GM23338 (cell line): ENCODE measurements at regions not wholly inside any gene's neighbourhood (a gene's known extent, or its start where the extent isn't known, plus 50 kb on each side); places are given as distances from the start of the nearest gene placed in this dataset.

Source experiments
- ATAC-seq: fragments of 200-7000 bp; cut with Tn5 transposase; 3 replicates; pipeline ENCODE4 v1.9.1; 2020
- DNase-seq: peaks from one replicate; pipeline ENCODE4 v3.0.0-alpha.2; 2015; ENCODE audit warnings: low spot score
- H2AFZ ChIP-seq: fragments of 200-600 bp; sonication (generic); 2 replicates; pipeline ENCODE4 v1.8.0; 2016; ENCODE audit warnings: antibody characterized with exemption, mild to moderate bottlenecking, moderate library complexity
- H3F3A ChIP-seq: fragments of 200-600 bp; sonication (generic); replicated peaks from 2 replicates; pipeline ENCODE4 v1.8.0; 2017; ENCODE audit warnings: antibody characterized with exemption, mixed run types, low read depth
- H3K27ac ChIP-seq: fragments of 200-600 bp; sonication (generic); 2 replicates; pipeline ENCODE4 v1.6.1; 2016; ENCODE audit warnings: low read depth
- H3K27me3 ChIP-seq: fragments of 200-600 bp; sonication (generic); 2 replicates; pipeline ENCODE4 v1.8.0; 2016; ENCODE audit warnings: mild to moderate bottlenecking, mixed run types, moderate library complexity; ENCODE audit not compliant: insufficient read depth
- H3K36me3 ChIP-seq: fragments of 200-600 bp; sonication (generic); 2 replicates; pipeline ENCODE4 v1.8.0; 2016; ENCODE audit warnings: mild to moderate bottlenecking; ENCODE audit not compliant: insufficient read depth
- H3K4me1 ChIP-seq: fragments of 200-600 bp; sonication (generic); 2 replicates; pipeline ENCODE4 v1.8.0; 2016; ENCODE audit warnings: mild to moderate bottlenecking, moderate library complexity; ENCODE audit not compliant: insufficient read depth
- H3K4me2 ChIP-seq: fragments of 200-600 bp; sonication (generic); 2 replicates; pipeline ENCODE4 v1.7.1; 2017; ENCODE audit warnings: mixed run types
- H3K4me3 ChIP-seq: fragments of 200-600 bp; sonication (generic); 2 replicates; pipeline ENCODE4 v1.6.1; 2016; ENCODE audit warnings: mixed run types
- H3K79me2 ChIP-seq: fragments of 200-600 bp; sonication (generic); replicated peaks from 2 replicates; pipeline ENCODE4 v1.8.0; 2017; ENCODE audit warnings: mild to moderate bottlenecking; ENCODE audit not compliant: insufficient read depth
- H3K9me2 ChIP-seq: fragments of 200-600 bp; sonication (generic); 2 replicates; pipeline ENCODE4 v1.8.0; 2017; ENCODE audit not compliant: insufficient read depth
- H4K20me1 ChIP-seq: fragments of 200-600 bp; sonication (generic); replicated peaks from 2 replicates; pipeline ENCODE4 v1.8.0; 2017; ENCODE audit warnings: mild to moderate bottlenecking; ENCODE audit not compliant: insufficient read depth
- H3K27ac Mint-ChIP-seq: 2 replicates; pipeline ENCODE4 v1.8.0; 2020; ENCODE audit warnings: inconsistent platforms, mild to moderate bottlenecking, moderate library complexity, mixed read lengths
- H3K27me3 Mint-ChIP-seq: 3 replicates; pipeline ENCODE4 v1.8.0; 2022; ENCODE audit warnings: low read depth, mild to moderate bottlenecking, moderate library complexity, mixed read lengths, inconsistent platforms; ENCODE audit not compliant: insufficient read depth, poor library complexity
- H3K36me3 Mint-ChIP-seq: 3 replicates; pipeline ENCODE4 v1.8.0; 2021; ENCODE audit warnings: low read depth, mild to moderate bottlenecking, inconsistent platforms, moderate library complexity, mixed read lengths
- H3K4me1 Mint-ChIP-seq: 3 replicates; pipeline ENCODE4 v1.8.0; 2020; ENCODE audit warnings: mild to moderate bottlenecking, inconsistent platforms, mixed read lengths
- H3K4me3 Mint-ChIP-seq: 3 replicates; pipeline ENCODE4 v1.8.0; 2021; ENCODE audit warnings: moderate library complexity, mild to moderate bottlenecking, inconsistent platforms, mixed read lengths
- H3K9me3 Mint-ChIP-seq: 3 replicates; pipeline ENCODE4 v1.8.0; 2020; ENCODE audit warnings: moderate library complexity, mild to moderate bottlenecking, inconsistent platforms, mixed read lengths
- CREB1 ChIP-seq: fragments of 250-450 bp; sonication (Bioruptor Pico); IDR thresholded peaks from 2 replicates; pipeline ENCODE4 v1.5.0; 2020; ENCODE audit warnings: low read depth, mild to moderate bottlenecking, moderate library complexity
- CTCF ChIP-seq, 2 experiments: fragments of 200-600 bp in 1 of 2; sonication (generic) in 1 of 2; conservative IDR thresholded peaks; 2 replicates each; pipeline versions ENCODE4 v1.5.1 to v1.6.1; 2016 to 2017; ENCODE audit warnings: antibody characterized with exemption in 2 of 2, low read depth in 2 of 2, mild to moderate bottlenecking in 2 of 2, moderate library complexity in 1 of 2
- EZH2 ChIP-seq: fragments of 200-600 bp; sonication (generic); IDR thresholded peaks from one replicate; pipeline ENCODE4 v1.8.0; 2017; ENCODE audit warnings: antibody characterized with exemption, mild to moderate bottlenecking, low read depth; ENCODE audit not compliant: unreplicated experiment
- EZH2phosphoT487 ChIP-seq: fragments of 200-600 bp; sonication (generic); IDR thresholded peaks from one replicate; pipeline ENCODE4 v1.8.1; 2018; ENCODE audit warnings: antibody characterized with exemption; ENCODE audit not compliant: unreplicated experiment
- JUNB ChIP-seq: IDR thresholded peaks from one replicate; pipeline ENCODE4 v1.6.1; 2016; ENCODE audit warnings: antibody characterized with exemption; ENCODE audit not compliant: unreplicated experiment
- NANOG ChIP-seq: IDR thresholded peaks from 2 replicates; pipeline ENCODE4 v1.6.1; 2016; ENCODE audit warnings: antibody characterized with exemption, borderline replicate concordance
- POLR2AphosphoS5 ChIP-seq: IDR thresholded peaks from 2 replicates; pipeline ENCODE4 v1.6.1; 2016; ENCODE audit warnings: antibody characterized with exemption, low read depth
- REST ChIP-seq: IDR thresholded peaks from one replicate; pipeline ENCODE4 v1.6.1; 2018; ENCODE audit warnings: antibody characterized with exemption; ENCODE audit not compliant: unreplicated experiment
- STAT1 ChIP-seq: IDR thresholded peaks from one replicate; pipeline ENCODE4 v1.6.1; 2016; ENCODE audit warnings: antibody characterized with exemption; ENCODE audit not compliant: unreplicated experiment
- ZNF114 ChIP-seq: fragments of 250-450 bp; sonication (Bioruptor Pico); IDR thresholded peaks from 2 replicates; pipeline ENCODE4 v1.5.0; 2020; ENCODE audit warnings: mild to moderate bottlenecking, moderate library complexity
- ZNF331 ChIP-seq: fragments of 250-450 bp; sonication (Bioruptor Pico); IDR thresholded peaks from 2 replicates; pipeline ENCODE4 v1.5.0; 2020; ENCODE audit warnings: low read depth, mild to moderate bottlenecking, moderate library complexity
- ZNF462 ChIP-seq: fragments of 250-450 bp; sonication (Bioruptor Pico); IDR thresholded peaks from 2 replicates; pipeline ENCODE4 v1.5.0; 2020; ENCODE audit warnings: mild to moderate bottlenecking, moderate library complexity
- TF ChIP-seq, protein P1 (sequence below): IDR thresholded peaks from 2 replicates; pipeline ENCODE4 v1.6.1; 2016; ENCODE audit warnings: antibody characterized with exemption

GRCh38 chr5:124090115-124090514 lies 578.1 kb downstream of the CSNK1G3 start:
- H3K4me3 ChIP-seq: no peak overlapping the region
- DNase-seq: no peak
- no peaks in the 10 kb centered on the region for H4K20me1 ChIP-seq
- Mint-ChIP-seq H3K27ac (no peak overlapping the region), H3K36me3 (no peaks in the 10 kb centered on the region), H3K27me3 (no peaks in the 10 kb centered on the region), H3K9me3 (no peaks in the 10 kb centered on the region; the same call in 2 of the 3 replicates), H3K4me3 (no peak overlapping the region), H3K4me1 (peaks cover 29% of the 10 kb centered on the region)
- H3K36me3 ChIP-seq: no peaks in the 10 kb centered on the region
- H3K27ac ChIP-seq: no peak overlapping the region
- TF ChIP-seq CREB1 (CRISPR knock-in tag) (no peak), EZH2 (no peak), JUNB (no peak), NANOG (no peak), ZNF462 (no peak), STAT1 (no peak), REST (no peak), ZNF114 (no peak), ZNF331 (CRISPR knock-in tag) (no peak), EZH2phosphoT487 (no peak), POLR2AphosphoS5 (no peak), CTCF (conservative IDR thresholded peaks at IDR 0.05; ENCODE audit: low read depth in 2 of 2) (no peak)
- TF ChIP-seq, protein P1, sequence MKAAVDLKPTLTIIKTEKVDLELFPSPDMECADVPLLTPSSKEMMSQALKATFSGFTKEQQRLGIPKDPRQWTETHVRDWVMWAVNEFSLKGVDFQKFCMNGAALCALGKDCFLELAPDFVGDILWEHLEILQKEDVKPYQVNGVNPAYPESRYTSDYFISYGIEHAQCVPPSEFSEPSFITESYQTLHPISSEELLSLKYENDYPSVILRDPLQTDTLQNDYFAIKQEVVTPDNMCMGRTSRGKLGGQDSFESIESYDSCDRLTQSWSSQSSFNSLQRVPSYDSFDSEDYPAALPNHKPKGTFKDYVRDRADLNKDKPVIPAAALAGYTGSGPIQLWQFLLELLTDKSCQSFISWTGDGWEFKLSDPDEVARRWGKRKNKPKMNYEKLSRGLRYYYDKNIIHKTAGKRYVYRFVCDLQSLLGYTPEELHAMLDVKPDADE: no peak
- H3K4me1 ChIP-seq: peaks cover 21% of the 10 kb centered on the region
- no peaks in the 10 kb centered on the region for H3K79me2 ChIP-seq
- ATAC-seq: no peak
- no peak overlapping the region for H3K4me2 ChIP-seq
- H2AFZ ChIP-seq: no peak overlapping the region
- H3K9me2 ChIP-seq: peaks cover 9% of the 10 kb centered on the region; the same call in 1 of the 2 replicates
- no peaks in the 10 kb centered on the region for H3K27me3 ChIP-seq
- H3F3A ChIP-seq: no peaks in the 10 kb centered on the region
